Adrenal gland (tissue), 9 donors: ENCODE measurements at regions not wholly inside any gene's neighbourhood (a gene's known extent, or its start where the extent isn't known, plus 50 kb on each side); places are given as distances from the start of the nearest gene placed in this dataset.
A peak's percentile ranks its signal among the peaks of the same experiment; 100 is the strongest.

Source experiments
- DNase-seq, 7 donors: peaks; one replicate each; pipeline ENCODE4 v3.0.0-alpha.2; 2019 to 2020
- H3K27ac ChIP-seq, 5 donors: fragments of 200-600 bp; sonication (generic) in 4 of 5; 1 replicate in 3 of 5; 2 replicates in 2 of 5; pipeline versions ENCODE4 v1.5.1 to v1.8.0; 2016 to 2020; ENCODE audit warnings: mild to moderate bottlenecking in 1 of 5
- H3K27me3 ChIP-seq: fragments of 200-600 bp; 2 replicates; pipeline ENCODE4 v1.8.0; 2021
- H3K36me3 ChIP-seq, 2 donors: fragments of 200-600 bp; replicated peaks in 1 of 2; 1 replicate in 1 of 2; 2 replicates in 1 of 2; pipeline versions ENCODE4 v1.5.1 to v1.8.0; 2018 to 2022
- H3K4me1 ChIP-seq, 2 donors: fragments of 200-600 bp; replicated peaks in 1 of 2; 1 replicate in 1 of 2; 2 replicates in 1 of 2; pipeline versions ENCODE4 v1.5.1 to v1.8.0; 2018 to 2021
- H3K4me3 ChIP-seq, 4 donors: fragments of 200-600 bp; sonication (generic) in 3 of 4; one replicate each; pipeline ENCODE4 v1.5.1; 2016 to 2018
- H3K9me3 ChIP-seq, 3 donors: fragments of 200-600 bp; sonication (generic) in 1 of 3; replicated peaks in 1 of 3; 1 replicate in 2 of 3; 2 replicates in 1 of 3; pipeline versions ENCODE4 v1.5.1 to v1.8.0; 2016 to 2021
- POLR2A ChIP-seq, 2 donors: fragments of 450-650 bp; IDR thresholded peaks; one replicate each; pipeline ENCODE4 v1.6.1; 2017; ENCODE audit warnings: antibody characterized with exemption in 2 of 2, mild to moderate bottlenecking in 2 of 2, moderate library complexity in 1 of 2
- WGBS, 4 donors: extraction: QIAGEN DNeasy Blood & Tissue Kit in 2 of 4; methylation state at CpG; one replicate each; pipeline versions ENCODE4 v1.1.5 to v1.1.7; 2013 to 2017; 5-methylcytosine and 5-hydroxymethylcytosine counted together
- intact Hi-C, 2 donors: fragments of 100-400 bp; cut with DNase I; formaldehyde crosslinking; loops; one replicate each; pipeline versions ENCODE4 v1.14.1 to v1.15.0; 2022 to 2023
- TF ChIP-seq, protein P1 (sequence below), 6 experiments: fragments of 450-650 bp in 4 of 6; fragments of 200-600 bp in 2 of 6; sonication (generic) in 1 of 6; IDR thresholded peaks; 1 replicate in 5 of 6; 2 replicates in 1 of 6; pipeline versions ENCODE4 v1.5.1 to v1.8.0; 2016 to 2021; ENCODE audit warnings: antibody characterized with exemption in 6 of 6, mild to moderate bottlenecking in 2 of 6, moderate library complexity in 1 of 6
- donor health status: healthy with polysubstance abuse.
- donor health status: Bipolar disorder and iron deficiency.
- donor health status: DM: yes; HTN: yes; CAD: no.
- donor health status: DM: no; HTN: no; CAD: no.
- donor health status: DM: no; HTN: no; CAD: no.

DNA sequence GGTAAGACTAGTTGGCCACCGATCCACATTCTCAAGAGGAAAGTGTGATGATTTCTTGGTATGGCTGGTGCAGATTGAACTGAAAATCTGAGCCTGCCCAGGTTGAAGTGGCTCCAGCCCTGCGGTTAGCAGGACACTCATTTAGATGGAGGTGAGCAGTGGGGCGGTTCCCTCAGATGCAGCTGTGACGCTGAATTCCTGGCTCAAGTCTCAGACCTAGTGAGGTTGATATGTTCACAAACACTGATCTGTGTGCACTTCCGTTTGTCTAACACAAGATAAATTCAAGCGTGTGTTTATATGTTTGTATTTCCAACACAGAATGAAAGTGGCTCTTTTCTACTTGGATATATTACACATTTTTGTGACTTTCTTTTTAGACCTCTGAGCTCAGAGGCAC lies 83.4 kb upstream of the FRMD1 start:
- 78 to 85% (median 83%) methylated on average over 6 of the region's 6 CpGs for WGBS, 4 donors
- Histone ChIP-seq H3K36me3 (no peaks in the 10 kb centered on the region), H3K4me1 (peaks cover 6% of the 10 kb centered on the region in 2 donors), H3K9me3 (no peaks in the 10 kb centered on the region), H3K27ac (no peak overlapping the region), H3K4me3 (no peak overlapping the region), H3K27me3 (no peaks in the 10 kb centered on the region)
- intact Hi-C loops: no loop called here
- no peak for DNase-seq
- TF ChIP-seq, protein P1, sequence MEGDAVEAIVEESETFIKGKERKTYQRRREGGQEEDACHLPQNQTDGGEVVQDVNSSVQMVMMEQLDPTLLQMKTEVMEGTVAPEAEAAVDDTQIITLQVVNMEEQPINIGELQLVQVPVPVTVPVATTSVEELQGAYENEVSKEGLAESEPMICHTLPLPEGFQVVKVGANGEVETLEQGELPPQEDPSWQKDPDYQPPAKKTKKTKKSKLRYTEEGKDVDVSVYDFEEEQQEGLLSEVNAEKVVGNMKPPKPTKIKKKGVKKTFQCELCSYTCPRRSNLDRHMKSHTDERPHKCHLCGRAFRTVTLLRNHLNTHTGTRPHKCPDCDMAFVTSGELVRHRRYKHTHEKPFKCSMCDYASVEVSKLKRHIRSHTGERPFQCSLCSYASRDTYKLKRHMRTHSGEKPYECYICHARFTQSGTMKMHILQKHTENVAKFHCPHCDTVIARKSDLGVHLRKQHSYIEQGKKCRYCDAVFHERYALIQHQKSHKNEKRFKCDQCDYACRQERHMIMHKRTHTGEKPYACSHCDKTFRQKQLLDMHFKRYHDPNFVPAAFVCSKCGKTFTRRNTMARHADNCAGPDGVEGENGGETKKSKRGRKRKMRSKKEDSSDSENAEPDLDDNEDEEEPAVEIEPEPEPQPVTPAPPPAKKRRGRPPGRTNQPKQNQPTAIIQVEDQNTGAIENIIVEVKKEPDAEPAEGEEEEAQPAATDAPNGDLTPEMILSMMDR (IDR thresholded peaks at IDR 0.05): no peak

- H3K9me3 ChIP-seq: no peaks in the 10 kb centered on the region
- WGBS, 4 donors: 87 to 94% (median 90%) methylated on average over 9 to 16 of the region's 16 CpGs
- intact Hi-C loops: no loop called here
- no peaks in the 10 kb centered on the region for H3K27me3 ChIP-seq
- no peak overlapping the region for H3K27ac ChIP-seq
- no peak overlapping the region for H3K4me3 ChIP-seq
- DNase-seq: no peak
- TF ChIP-seq POLR2A (IDR thresholded peaks at IDR 0.05): no peak
- TF ChIP-seq, protein P1 (IDR thresholded peaks at IDR 0.05): no peak
- no peaks in the 10 kb centered on the region for H3K36me3 ChIP-seq
- peaks cover 6% of the 10 kb centered on the region in 2 donors for H3K4me1 ChIP-seq
Observed at GRCh38 chr6:168161371-168161750, 82.3 kb upstream of the FRMD1 start.

DNA sequence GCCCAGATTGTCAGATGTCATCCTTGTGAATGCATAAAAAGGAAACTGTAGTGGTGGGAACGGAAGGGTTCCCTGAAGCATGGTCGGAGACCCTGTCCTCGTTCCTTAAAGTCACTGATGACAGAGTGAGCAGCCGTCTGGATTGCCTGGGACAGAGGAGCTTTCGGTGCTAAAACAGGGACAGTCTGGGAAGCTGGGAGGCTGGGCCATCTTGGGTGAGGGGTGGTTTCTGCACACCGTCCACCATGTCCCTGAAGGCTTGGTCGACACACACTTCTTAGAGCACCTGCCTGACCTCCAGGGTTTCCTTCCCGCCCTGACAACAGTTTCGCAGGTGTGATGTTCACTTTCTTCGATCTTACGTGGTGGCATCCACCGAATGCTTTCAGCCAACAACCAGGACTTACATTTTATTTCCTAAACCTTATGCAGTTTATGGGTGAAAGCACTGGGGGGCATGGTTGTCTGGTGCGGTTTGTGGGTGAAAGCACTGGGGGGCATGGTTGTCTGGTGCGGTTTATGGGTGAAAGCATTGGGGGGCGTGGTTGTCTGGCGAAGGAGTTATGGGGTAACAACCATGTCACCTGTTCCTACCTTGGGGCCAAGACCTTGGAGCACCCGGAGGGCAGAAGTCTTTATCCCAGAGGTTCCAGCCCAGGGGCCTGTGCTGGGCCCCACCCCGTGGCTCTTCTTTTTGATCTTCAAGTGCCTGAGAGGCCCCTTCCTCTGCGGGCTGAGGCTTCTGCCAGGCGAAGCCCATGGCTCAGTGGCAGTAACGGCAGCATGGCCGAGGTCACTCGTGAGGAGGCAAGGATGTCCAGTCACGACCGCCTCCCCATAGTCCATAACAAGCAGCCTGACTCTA lies 81.7 kb upstream of the FRMD1 start:
- H3K9me3 ChIP-seq: no peaks in the 10 kb centered on the region
- no peak for DNase-seq
- intact Hi-C loops: no loop called here
- no peaks in the 10 kb centered on the region for H3K36me3 ChIP-seq
- no peaks in the 10 kb centered on the region for H3K27me3 ChIP-seq
- H3K4me3 ChIP-seq: no peak overlapping the region
- TF ChIP-seq, protein P1 (IDR thresholded peaks at IDR 0.05): no peak
- no peak for TF ChIP-seq POLR2A (IDR thresholded peaks at IDR 0.05)
- H3K27ac ChIP-seq: no peak overlapping the region
- WGBS, 4 donors: 91 to 95% (median 92%) methylated on average over 17 to 25 of the region's 25 CpGs
- H3K4me1 ChIP-seq: peaks cover 6% of the 10 kb centered on the region in 2 donors

GRCh38 chr6:168159506-168159905 lies 80.5 kb upstream of the FRMD1 start:
- peak in 1 of 7 donors; percentile 31 for DNase-seq
- H3K27ac ChIP-seq: no peak overlapping the region

More at GRCh38 chr6:168159506-168159905, 80.5 kb upstream of the FRMD1 start:
- H3K4me1 ChIP-seq: peaks cover 6% of the 10 kb centered on the region in 2 donors
- intact Hi-C loops: no loop called here
- H3K27me3 ChIP-seq: no peaks in the 10 kb centered on the region
- WGBS, 4 donors: 90 to 94% (median 91%) methylated on average over 8 of the region's 8 CpGs
- H3K9me3 ChIP-seq: no peaks in the 10 kb centered on the region
- TF ChIP-seq, protein P1 (IDR thresholded peaks at IDR 0.05): no peak
- no peak for TF ChIP-seq POLR2A (IDR thresholded peaks at IDR 0.05)
- H3K36me3 ChIP-seq: no peaks in the 10 kb centered on the region
- H3K4me3 ChIP-seq: no peak overlapping the region
